ENCODE measurements at regions not wholly inside any gene's neighbourhood (a gene's known extent, or its start where the extent isn't known, plus 50 kb on each side); places are given as distances from the start of the nearest gene placed in this dataset.
"Not testable (repeated sequence)": the region's sequence is repeated elsewhere in the genome, so short reads cannot be mapped to it uniquely, and the experiment has no call there.

DNA sequence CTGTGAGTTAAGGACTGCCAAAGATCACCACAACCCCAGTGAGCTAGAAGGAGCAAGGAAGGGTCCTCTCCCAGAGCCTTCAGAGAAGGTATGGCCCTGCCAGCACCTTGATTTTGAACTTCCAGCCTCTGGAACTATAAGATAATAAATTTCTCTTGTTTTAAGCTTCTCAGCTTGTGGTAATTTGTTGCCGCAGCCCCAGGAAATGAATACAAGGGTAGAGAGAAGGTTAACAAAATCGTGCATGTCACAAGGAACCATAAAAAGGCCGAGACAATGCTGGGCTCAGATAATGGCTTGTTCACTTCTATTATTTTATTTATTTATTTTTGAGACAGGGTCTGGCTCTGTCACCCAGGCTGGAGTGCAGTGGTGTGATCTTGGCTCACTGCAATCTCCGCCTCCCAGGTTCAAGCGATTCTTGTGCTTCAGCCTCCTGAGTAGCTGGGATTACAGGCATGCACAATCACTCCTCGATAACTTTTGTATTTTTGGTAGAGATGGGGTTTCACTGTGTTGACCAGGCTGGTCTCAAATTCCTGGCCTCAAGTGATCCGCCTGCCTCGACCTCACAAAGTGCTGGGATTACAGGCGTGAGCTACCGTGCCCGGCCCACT, 71.5 kb downstream of the WSB1 start:
- H3K4me3 ChIP-seq; H3K4me1 ChIP-seq; H3K27me3 ChIP-seq; intact Hi-C loops (cut with DNase I); H3K9me3 ChIP-seq; ATAC-seq; FAIRE-seq; DNase-seq; H3K36me3 ChIP-seq; H3K27ac ChIP-seq: not testable (repeated sequence)
- WGBS, 2 donors: 89 to 94% methylated on average over 11 of the region's 11 CpGs

DNA sequence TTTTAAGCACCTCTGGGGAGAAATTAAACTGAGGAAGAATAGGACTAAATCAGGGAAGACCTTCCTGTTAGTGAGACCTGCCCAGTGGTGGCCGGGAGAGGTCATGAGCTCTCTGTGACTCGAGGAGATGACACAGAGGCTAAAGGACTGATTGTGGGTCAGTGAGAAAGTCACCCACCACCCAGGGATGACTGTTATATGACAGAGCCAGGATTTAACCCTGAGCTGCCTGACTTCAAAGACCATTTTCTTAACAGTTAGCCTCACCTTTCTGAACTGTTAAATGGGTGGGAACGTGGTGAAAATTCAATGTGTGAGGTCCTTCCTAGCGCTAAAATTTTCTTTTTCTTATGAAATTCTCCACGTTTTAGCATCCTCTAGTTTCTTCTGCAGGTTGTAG, 72.5 kb downstream of the WSB1 start:
- no peaks in the 10 kb centered on the region for H3K27me3 ChIP-seq
- FAIRE-seq (no peak), ATAC-seq (no peak), DNase-seq (no peak)
- 76 to 79% methylated on average over 5 of the region's 5 CpGs for WGBS, 2 donors
- H3K27ac ChIP-seq: no peak overlapping the region
- no peaks in the 10 kb centered on the region for H3K4me1 ChIP-seq
- no peak overlapping the region for H3K4me3 ChIP-seq
- TF ChIP-seq, protein P1, sequence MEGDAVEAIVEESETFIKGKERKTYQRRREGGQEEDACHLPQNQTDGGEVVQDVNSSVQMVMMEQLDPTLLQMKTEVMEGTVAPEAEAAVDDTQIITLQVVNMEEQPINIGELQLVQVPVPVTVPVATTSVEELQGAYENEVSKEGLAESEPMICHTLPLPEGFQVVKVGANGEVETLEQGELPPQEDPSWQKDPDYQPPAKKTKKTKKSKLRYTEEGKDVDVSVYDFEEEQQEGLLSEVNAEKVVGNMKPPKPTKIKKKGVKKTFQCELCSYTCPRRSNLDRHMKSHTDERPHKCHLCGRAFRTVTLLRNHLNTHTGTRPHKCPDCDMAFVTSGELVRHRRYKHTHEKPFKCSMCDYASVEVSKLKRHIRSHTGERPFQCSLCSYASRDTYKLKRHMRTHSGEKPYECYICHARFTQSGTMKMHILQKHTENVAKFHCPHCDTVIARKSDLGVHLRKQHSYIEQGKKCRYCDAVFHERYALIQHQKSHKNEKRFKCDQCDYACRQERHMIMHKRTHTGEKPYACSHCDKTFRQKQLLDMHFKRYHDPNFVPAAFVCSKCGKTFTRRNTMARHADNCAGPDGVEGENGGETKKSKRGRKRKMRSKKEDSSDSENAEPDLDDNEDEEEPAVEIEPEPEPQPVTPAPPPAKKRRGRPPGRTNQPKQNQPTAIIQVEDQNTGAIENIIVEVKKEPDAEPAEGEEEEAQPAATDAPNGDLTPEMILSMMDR (IDR thresholded peaks at IDR 0.05): no peak
- intact Hi-C loops (cut with DNase I): no loop called here
- no peaks in the 10 kb centered on the region for H3K36me3 ChIP-seq
- H3K9me3 ChIP-seq: no peaks in the 10 kb centered on the region

GRCh38 chr17:27367121-27367981, 73.4 kb downstream of the WSB1 start:
- 90 to 93% methylated on average over 17 of the region's 17 CpGs for WGBS, 2 donors
- intact Hi-C loops (cut with DNase I): no loop called here
- no peaks in the 10 kb centered on the region for H3K4me1 ChIP-seq
- H3K4me3 ChIP-seq: no peak overlapping the region
- TF ChIP-seq, protein P1 (IDR thresholded peaks at IDR 0.05): no peak
- H3K27me3 ChIP-seq: no peaks in the 10 kb centered on the region
- FAIRE-seq: no peak
- no peaks in the 10 kb centered on the region for H3K9me3 ChIP-seq
- DNase-seq: no peak
- no peak for ATAC-seq
- H3K36me3 ChIP-seq: no peaks in the 10 kb centered on the region
- H3K27ac ChIP-seq: no peak overlapping the region

DNA sequence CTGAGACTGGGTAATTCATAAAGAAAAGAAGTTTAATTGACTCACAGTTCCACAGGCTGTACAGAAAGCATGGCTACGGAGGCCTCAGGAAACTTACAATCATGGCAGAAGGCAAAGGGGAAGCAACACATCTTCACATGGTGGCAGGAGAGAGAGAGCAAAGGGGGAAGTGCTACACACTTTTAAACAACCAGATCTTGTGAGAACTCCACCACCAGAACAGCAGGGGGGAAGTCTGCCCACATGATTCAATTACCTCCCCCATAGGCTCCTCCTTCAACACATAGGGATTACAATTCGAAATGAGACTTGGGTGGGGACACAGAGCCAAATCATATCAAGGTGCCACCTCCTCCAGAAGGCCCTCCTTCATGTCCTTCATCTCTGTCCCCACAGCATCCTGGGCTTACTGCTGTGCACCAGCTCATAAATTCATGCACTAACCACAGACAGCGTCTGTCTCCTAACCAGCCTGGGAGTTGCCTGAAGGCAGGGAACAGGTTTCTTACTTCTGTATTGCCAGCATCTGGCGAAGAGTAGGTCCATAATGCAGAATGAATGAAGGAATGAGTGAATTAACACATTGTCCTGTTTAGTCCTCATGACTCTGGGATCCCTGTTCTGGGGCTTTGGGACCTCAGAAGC, 74.4 kb downstream of the WSB1 start:
- H3K27ac ChIP-seq: no peak overlapping the region
- intact Hi-C loops (cut with DNase I): no loop called here
- no peaks in the 10 kb centered on the region for H3K9me3 ChIP-seq
- ATAC-seq (no peak), DNase-seq (no peak), FAIRE-seq (no peak)
- TF ChIP-seq, protein P1 (IDR thresholded peaks at IDR 0.05): no peak
- no peak overlapping the region for H3K4me3 ChIP-seq
- no peaks in the 10 kb centered on the region for H3K27me3 ChIP-seq
- no peaks in the 10 kb centered on the region for H3K4me1 ChIP-seq
- H3K36me3 ChIP-seq: no peaks in the 10 kb centered on the region
- WGBS, 2 donors: 84 to 91% methylated on average over 4 of the region's 4 CpGs

DNA sequence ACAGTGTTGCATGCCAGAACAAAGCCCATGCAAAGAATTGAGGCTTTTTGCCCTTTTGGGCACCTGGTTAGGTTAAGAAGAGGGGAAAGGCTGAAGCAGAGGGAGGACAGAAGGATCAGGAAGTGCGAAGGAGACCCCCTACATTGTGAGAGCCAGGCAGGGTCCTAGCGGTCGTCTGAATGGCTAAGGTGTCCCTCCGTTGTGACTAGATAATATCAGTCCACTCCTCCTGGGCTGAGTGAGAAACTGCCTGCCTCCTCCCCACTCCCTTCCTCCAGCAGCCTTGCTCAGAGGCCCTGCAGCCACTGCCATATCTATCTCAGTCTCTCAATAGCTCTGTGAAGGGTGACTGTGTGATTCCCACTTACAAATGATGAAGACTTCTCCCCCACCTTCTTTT, 75.1 kb downstream of the WSB1 start:
- H3K9me3 ChIP-seq: no peaks in the 10 kb centered on the region
- WGBS, 2 donors: 73 to 80% methylated on average over 4 of the region's 4 CpGs
- no peak overlapping the region for H3K4me3 ChIP-seq
- H3K27me3 ChIP-seq: no peaks in the 10 kb centered on the region
- TF ChIP-seq, protein P1 (IDR thresholded peaks at IDR 0.05): no peak
- no peaks in the 10 kb centered on the region for H3K4me1 ChIP-seq
- no peak for DNase-seq
- H3K27ac ChIP-seq: no peak overlapping the region
- intact Hi-C loops (cut with DNase I): no loop called here
- no peak for FAIRE-seq
- no peaks in the 10 kb centered on the region for H3K36me3 ChIP-seq
- no peak for ATAC-seq

Data from pancreas (tissue), 10 donors.